ENCODE measurements at regions not wholly inside any gene's neighbourhood (a gene's known extent, or its start where the extent isn't known, plus 50 kb on each side); places are given as distances from the start of the nearest gene placed in this dataset.

GRCh38 chr3:82581350-82581749 lies 819.9 kb upstream of the GBE1 start:
- TF ChIP-seq CTCF (IDR thresholded peaks at IDR 0.05) (no peak), POLR2A (IDR thresholded peaks at IDR 0.05) (no peak)

All from heart left ventricle (tissue), 13 donors.